ENCODE measurements at regions not wholly inside any gene's neighbourhood (a gene's known extent, or its start where the extent isn't known, plus 50 kb on each side); places are given as distances from the start of the nearest gene placed in this dataset.
A peak's percentile ranks its signal among the peaks of the same experiment; 100 is the strongest.
"Not testable (repeated sequence)": the region's sequence is repeated elsewhere in the genome, so short reads cannot be mapped to it uniquely, and the experiment has no call there.

DNA sequence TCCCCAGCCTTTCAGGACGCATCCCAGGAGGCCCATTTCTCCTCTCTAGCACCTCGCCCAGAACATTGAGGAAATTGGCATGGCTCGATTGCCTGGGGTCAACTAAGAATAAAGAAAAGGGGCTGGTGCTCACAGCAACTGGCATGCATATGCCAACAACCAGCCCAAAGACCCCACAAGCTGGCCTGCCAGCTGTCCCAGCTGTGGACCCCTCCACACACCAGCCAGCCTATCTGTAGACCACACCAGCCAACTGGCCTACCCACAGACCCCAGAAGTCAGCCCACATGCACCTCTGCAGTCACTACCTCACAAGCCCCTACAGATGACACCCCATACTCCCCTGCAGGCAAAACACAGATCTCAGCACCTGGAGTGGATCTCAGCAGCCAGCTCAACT, 123.8 kb upstream of the ID2 start:
- H3K4me1 ChIP-seq (replicated peaks in 1 of 2): no peaks in the 10 kb centered on the region
- H3K36me3 ChIP-seq (replicated peaks in 1 of 2): no peaks in the 10 kb centered on the region
- peak in 2 of 7 donors; percentile 12 to 28 for DNase-seq
- WGBS, 4 donors: 94 to 96% (median 95%) methylated on average over 3 of the region's 3 CpGs
- no peak overlapping the region for H3K27ac ChIP-seq
- H3K9me3 ChIP-seq (replicated peaks in 1 of 3): peaks cover 0 to 9% (median 0%) of the 10 kb centered on the region in 3 donors
- H3K27me3 ChIP-seq: no peaks in the 10 kb centered on the region
- no peak overlapping the region for H3K4me3 ChIP-seq
- TF ChIP-seq POLR2A (IDR thresholded peaks at IDR 0.05): no peak
- TF ChIP-seq, protein P1, sequence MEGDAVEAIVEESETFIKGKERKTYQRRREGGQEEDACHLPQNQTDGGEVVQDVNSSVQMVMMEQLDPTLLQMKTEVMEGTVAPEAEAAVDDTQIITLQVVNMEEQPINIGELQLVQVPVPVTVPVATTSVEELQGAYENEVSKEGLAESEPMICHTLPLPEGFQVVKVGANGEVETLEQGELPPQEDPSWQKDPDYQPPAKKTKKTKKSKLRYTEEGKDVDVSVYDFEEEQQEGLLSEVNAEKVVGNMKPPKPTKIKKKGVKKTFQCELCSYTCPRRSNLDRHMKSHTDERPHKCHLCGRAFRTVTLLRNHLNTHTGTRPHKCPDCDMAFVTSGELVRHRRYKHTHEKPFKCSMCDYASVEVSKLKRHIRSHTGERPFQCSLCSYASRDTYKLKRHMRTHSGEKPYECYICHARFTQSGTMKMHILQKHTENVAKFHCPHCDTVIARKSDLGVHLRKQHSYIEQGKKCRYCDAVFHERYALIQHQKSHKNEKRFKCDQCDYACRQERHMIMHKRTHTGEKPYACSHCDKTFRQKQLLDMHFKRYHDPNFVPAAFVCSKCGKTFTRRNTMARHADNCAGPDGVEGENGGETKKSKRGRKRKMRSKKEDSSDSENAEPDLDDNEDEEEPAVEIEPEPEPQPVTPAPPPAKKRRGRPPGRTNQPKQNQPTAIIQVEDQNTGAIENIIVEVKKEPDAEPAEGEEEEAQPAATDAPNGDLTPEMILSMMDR (IDR thresholded peaks at IDR 0.05): no peak
- intact Hi-C loops (cut with DNase I): no loop called here

DNA sequence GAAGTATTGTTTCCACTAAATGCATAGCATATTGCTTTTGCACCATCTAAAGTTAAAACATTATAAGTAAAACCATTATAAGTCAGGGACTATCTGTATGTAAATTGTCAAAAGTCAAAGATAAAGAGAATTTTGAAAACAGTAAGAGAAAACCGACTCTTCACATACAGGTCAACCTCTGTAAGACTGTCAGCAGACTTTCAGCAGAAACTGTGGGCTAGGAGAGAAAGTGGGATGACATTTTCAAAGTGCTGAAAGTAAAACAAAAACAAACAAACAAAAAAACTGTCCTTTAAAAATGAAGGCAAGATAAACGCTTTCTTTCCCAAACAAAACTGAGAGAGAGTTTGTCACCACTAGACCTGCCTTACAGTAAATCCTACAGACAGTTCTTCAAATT, 122.9 kb upstream of the ID2 start:
- Histone ChIP-seq H3K27ac (no peak overlapping the region), H3K27me3 (no peaks in the 10 kb centered on the region), H3K36me3 (replicated peaks in 1 of 2) (no peaks in the 10 kb centered on the region), H3K4me3 (no peak overlapping the region), H3K9me3 (replicated peaks in 1 of 3) (peaks cover 0 to 9% (median 0%) of the 10 kb centered on the region in 3 donors), H3K4me1 (replicated peaks in 1 of 2) (no peaks in the 10 kb centered on the region)
- intact Hi-C loops (cut with DNase I): no loop called here
- 89 to 97% (median 96%) methylated on average over 2 of the region's 2 CpGs for WGBS, 4 donors
- no peak for DNase-seq
- TF ChIP-seq, protein P1 (IDR thresholded peaks at IDR 0.05): no peak
- no peak for TF ChIP-seq POLR2A (IDR thresholded peaks at IDR 0.05)

DNA sequence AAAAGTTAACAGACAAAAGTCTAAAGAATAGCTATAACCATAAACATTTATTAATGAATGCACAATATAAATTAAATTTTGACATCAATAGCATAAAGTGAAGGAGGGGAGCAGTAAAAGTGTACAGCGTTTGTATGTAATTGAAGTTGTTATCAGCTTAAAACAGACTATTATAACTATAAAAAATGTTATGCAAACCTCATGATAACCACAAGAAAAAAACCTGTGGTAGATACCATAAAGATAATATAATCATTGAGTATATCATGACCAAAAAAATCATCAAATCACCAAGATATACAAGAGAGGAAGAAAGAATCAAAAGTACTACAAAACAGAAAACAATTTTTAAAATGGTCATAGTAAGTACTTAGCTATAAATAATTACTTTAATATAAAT, 122.1 kb upstream of the ID2 start:
- TF ChIP-seq, protein P1 (IDR thresholded peaks at IDR 0.05): no peak
- no peak for TF ChIP-seq POLR2A (IDR thresholded peaks at IDR 0.05)
- WGBS, 4 donors: 82 to 91% (median 84%) methylated on average over 1 of the region's 1 CpG
- intact Hi-C loops (cut with DNase I): no loop called here
- H3K4me1 ChIP-seq (replicated peaks in 1 of 2): no peaks in the 10 kb centered on the region
- no peaks in the 10 kb centered on the region for H3K36me3 ChIP-seq (replicated peaks in 1 of 2)
- H3K9me3 ChIP-seq (replicated peaks in 1 of 3): peaks cover 0 to 9% (median 0%) of the 10 kb centered on the region in 3 donors
- no peak overlapping the region for H3K4me3 ChIP-seq
- H3K27ac ChIP-seq: no peak overlapping the region
- no peak for DNase-seq
- H3K27me3 ChIP-seq: no peaks in the 10 kb centered on the region

DNA sequence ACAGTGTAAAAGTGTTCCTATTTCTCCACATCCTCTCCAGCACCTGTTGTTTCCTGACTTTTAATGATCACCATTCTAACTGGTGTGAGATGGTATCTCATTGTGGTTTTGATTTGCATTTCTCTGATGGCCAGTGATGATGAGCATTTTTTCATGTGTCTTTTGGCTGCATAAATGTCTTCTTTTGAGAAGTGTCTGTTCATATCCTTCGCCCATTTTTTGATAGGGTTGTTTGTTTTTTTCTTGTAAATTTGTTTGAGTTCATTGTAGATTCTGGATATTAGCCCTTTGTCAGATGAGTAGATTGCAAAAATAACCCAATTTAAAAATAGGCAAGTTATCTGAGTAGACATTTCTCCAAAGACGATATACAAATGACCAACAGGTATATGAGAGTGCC, 120.2 kb upstream of the ID2 start:
- WGBS, 4 donors: 91 to 97% (median 95%) methylated on average over 1 to 2 of the region's 2 CpGs
- intact Hi-C loops (cut with DNase I): not testable (repeated sequence)

DNA sequence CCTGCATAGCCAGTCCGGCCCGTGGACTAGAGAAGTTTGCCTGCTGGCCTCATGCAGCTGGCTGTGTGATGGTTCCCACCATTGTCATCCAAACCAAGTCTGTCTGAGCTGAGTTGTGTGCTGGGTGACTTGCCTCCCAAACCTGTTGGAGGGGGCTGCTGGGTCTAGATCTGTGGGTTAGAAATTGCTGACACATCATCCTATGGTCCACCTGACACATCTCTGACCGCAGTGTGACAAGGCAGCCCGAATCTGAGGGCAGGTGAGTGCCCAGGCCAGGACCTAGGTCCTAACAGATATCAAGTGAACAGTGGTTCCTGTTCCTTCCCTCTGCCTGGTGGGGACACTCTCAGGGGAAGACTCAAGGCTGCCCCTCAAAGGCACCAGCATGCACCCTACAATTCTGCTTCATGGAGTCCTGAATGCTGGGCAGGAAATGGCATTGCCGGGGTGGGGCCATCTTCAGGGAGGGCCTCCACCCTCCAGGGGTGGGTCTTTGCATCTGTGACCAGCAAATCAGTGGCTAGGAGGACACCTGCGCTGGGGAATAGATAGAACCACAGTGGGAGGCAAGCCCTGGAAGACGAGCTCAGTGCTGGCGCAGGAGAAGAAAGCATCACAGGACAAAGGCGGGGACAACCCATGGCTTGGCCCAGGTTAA, 117.9 kb upstream of the ID2 start:
- DNase-seq: peak in 3 of 7 donors; percentile 7 to 35 (median 9)
- no peak overlapping the region for H3K27ac ChIP-seq
- H3K27me3 ChIP-seq: no peaks in the 10 kb centered on the region
- H3K9me3 ChIP-seq (replicated peaks in 1 of 3): peaks cover 0 to 5% (median 0%) of the 10 kb centered on the region in 3 donors
- intact Hi-C loops (cut with DNase I): no loop called here
- no peaks in the 10 kb centered on the region for H3K4me1 ChIP-seq (replicated peaks in 1 of 2)
- H3K36me3 ChIP-seq (replicated peaks in 1 of 2): no peaks in the 10 kb centered on the region
- 93 to 98% (median 95%) methylated on average over 7 to 9 of the region's 9 CpGs for WGBS, 4 donors
- no peak overlapping the region for H3K4me3 ChIP-seq
- TF ChIP-seq, protein P1 (IDR thresholded peaks at IDR 0.05): no peak
- no peak for TF ChIP-seq POLR2A (IDR thresholded peaks at IDR 0.05)

More for the DNA sequence above, 120.2 kb upstream of the ID2 start:
- H3K9me3 ChIP-seq (replicated peaks in 1 of 3); H3K36me3 ChIP-seq (replicated peaks in 1 of 2); H3K4me1 ChIP-seq (replicated peaks in 1 of 2); H3K27ac ChIP-seq; H3K4me3 ChIP-seq; H3K27me3 ChIP-seq; DNase-seq: not testable (repeated sequence)

Measured in adrenal gland (tissue), 9 donors.